T follicular helper cell (primary cell): ENCODE measurements at regions not wholly inside any gene's neighbourhood (a gene's known extent, or its start where the extent isn't known, plus 50 kb on each side); places are given as distances from the start of the nearest gene placed in this dataset.
"Not testable (repeated sequence)": the region's sequence is repeated elsewhere in the genome, so short reads cannot be mapped to it uniquely, and the experiment has no call there.

ENCODE experiments used
- DNase-seq: peaks from one replicate; pipeline ENCODE4 v3.0.0-alpha.2; 2020; ENCODE audit warnings: low read depth

DNA sequence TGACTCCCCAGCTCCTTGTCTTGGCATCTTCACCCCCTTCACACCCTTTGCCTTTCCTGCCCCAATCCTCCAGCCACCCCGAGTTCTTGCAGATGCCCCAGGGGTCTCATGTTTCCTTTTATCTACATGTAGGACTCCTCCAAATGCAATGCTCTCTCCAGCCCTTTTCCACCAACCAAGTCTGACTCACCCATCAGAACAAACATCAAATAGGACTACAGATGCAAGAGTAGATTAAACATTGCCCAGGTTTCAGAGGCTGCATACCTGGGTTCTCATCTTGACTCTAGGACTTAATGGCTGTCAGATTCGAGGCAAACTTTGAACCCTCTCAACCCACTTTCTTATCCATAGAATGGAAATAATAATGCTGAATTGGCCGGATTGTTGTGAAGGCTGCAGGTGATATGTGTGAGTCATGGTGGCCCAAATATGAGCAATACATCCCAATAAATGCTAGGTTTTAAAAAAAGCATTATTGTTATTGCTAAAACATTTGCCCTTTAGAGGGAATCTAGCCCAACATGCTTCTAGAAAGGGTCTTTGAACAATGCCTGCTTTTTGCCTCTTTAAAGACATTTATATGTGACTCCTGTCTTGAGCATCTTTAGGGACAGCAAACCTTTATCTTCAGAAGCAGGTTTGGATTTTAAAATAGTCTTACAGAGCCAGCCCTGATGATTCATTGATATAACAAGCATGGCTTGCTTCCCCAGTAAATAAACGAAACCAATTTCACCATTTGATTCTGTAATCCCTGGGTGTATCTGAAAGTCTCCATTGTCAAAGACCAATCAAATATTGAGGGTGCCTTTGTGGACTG is 310.1 kb downstream of the FOXL1 start:
- DNase-seq, result no peak

GRCh38 chr16:86889054-86889366 is 310.7 kb downstream of the FOXL1 start:
- DNase-seq, result not testable (repeated sequence)

- no peak for DNase-seq
Measured at GRCh38 chr16:86889974-86890373, 311.6 kb downstream of the FOXL1 start.

DNA sequence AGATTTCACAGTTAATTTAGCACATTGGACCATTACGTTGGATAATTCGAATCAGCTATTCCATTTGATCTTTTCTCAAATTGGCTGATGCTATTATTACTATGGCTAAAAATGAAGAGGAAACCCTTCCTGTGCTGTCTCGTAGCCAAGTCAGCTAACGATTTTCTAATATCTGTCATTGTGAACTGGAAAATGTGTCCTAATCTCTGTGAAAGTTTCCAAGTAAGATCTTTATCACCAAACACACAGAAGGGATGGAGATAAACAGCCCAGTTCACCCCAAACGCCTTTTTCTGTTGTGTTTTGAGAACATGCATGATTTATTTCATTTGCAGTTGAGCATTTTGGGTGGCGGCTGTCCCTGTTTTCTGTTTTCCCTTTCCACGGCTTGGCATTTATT is 312.8 kb downstream of the FOXL1 start:
- no peak for DNase-seq

- no peak for DNase-seq
Measured at GRCh38 chr16:86891631-86892030, 313.3 kb downstream of the FOXL1 start.

- no peak for DNase-seq
Measured at GRCh38 chr16:86892509-86892908, 314.2 kb downstream of the FOXL1 start.

- no peak for DNase-seq
Measured at GRCh38 chr16:86893506-86893905, 315.2 kb downstream of the FOXL1 start.

- no peak for DNase-seq
Measured at GRCh38 chr16:86894029-86894567, 315.7 kb downstream of the FOXL1 start.

DNA sequence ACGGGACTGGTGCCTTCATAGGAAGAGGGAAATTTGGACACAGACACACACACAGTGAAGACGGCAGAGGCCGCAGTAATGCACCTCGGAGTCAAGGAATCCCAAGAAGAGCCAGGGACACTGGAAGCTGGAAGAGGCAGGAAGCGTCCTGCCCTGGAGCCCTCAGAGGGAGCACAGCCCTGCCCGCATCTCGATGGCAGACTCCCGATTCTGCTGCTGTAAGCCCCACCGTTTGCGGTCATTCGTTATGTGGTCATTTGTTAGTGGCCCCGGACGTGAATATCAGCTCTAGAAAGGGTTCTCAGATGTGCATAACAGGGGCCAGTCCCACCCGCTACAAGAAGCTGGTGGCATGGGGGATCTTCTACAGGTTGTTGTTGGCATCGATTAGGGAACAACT is 316.6 kb downstream of the FOXL1 start:
- DNase-seq, result no peak

- DNase-seq, result no peak
Measured at GRCh38 chr16:86895606-86896005, 317.3 kb downstream of the FOXL1 start.

DNA sequence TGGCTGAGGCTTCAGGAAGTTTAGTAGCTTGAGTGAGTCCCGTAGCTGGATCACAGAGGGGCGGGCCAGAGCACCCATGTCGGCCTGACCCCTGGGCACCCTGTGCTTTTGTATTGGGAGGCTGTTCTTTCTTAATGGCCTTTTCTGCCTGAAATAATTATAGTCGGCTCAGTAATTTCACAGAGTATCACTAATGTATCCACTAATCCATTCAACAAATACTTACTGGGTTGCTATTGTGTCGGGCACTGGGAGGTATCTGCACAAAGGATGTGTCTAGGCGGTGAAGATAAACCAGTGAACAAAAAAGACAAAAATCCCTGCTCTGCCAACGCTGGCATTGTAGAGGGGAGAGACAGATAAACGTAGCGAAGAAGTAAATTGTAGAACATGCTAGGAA is 318.6 kb downstream of the FOXL1 start:
- no peak for DNase-seq

GRCh38 chr16:86897486-86897885 is 319.1 kb downstream of the FOXL1 start:
- DNase-seq, result no peak

GRCh38 chr16:86898386-86898785 is 320.0 kb downstream of the FOXL1 start:
- no peak for DNase-seq

DNA sequence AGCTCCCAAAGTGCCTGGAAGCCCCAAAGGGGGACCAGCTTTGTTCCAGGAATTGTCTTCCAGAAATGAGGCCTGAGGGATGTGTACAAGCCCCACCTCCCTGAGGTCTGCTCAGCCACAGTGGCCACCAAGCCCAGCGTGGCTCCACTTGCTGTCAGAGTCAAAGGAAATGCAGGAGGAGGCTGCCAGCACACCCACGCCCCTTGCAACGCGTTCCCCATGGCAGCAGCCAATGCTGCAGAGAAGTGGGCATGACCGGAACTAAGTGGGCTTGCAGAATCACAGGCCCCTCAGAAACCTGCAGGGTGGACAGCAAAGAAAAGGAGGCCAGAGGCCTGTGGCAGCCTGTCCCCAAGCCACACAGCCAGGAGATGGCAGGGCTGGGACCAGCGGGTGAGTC is 320.8 kb downstream of the FOXL1 start:
- DNase-seq, result no peak

DNA sequence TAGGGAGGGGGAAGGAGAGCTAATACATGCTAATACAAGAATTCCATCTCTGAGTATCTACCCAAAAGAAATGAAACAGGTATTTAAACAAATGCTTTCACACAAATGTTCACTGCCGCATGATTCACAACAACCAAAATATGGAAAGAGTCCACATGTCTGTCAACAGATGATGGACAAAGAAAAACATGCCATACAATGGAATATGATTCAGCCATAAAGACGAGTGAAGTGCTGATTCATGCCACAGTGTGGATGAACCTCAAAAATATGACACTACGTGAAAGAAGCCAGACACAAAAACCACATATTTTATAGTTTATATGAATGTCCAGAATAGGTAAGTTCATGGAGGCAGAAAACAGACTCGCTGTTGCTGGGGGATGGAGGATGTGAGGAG is 321.4 kb downstream of the FOXL1 start:
- DNase-seq, result no peak

DNA sequence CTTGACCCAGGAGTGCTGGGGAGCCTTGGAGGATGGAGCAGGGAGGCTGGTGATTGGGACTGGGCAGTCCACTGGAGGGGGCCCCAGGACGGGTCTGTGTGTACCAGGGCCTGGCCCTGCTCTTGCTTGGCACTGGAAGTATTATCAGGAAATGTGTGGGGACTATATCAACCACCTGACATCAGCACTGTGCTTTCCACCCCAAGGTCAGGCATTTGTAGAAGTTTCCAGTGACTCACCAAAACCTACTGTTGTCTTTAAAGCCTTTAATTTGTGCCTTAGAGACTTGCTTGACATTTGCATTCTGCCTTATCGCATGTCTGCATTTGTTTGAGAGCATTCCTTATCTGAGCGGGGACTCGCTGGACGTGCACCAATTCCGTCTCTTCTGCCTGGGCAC is 323.1 kb downstream of the FOXL1 start:
- DNase-seq, result no peak

- DNase-seq, result no peak
Measured at GRCh38 chr16:86902656-86903001, 324.3 kb downstream of the FOXL1 start.

GRCh38 chr16:86903068-86903467 is 324.7 kb downstream of the FOXL1 start:
- DNase-seq, result no peak

GRCh38 chr16:86905302-86905701 is 327.0 kb downstream of the FOXL1 start:
- no peak for DNase-seq

GRCh38 chr16:86906623-86907022 is 328.3 kb downstream of the FOXL1 start:
- DNase-seq, result no peak

DNA sequence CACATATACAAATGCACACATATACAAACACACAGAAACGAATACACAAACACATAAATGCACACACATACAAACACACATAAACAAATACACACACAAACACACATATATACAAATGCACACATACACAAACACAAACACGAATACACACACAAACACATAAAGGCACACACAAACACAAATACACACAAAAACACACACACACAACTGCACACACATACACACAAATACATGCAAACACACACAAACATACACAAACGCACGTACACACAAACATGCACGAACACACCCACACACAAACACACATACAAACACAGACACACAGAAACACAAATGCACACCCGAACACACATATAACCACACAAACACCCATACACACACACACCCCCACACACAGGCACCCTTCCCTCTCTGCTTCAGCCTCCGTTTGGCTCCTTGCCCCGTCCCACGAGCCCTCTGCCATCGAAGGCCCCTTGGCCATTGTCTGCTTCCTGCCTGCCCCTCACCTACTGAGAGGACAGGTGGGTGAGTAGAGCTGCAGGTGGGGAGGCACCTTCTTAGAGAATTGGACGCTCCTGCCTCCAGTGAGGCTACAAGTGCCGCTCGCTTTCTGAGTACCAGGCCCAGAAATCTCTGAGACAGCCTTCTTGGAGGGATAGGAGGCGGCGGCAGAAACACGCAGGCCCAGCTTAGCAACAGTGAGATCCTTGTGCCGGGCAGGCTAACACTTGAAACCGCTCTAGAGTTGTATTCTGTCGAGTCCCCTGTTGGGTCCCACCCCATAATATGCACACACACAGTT is 331.2 kb downstream of the FOXL1 start:
- DNase-seq, result no peak

DNA sequence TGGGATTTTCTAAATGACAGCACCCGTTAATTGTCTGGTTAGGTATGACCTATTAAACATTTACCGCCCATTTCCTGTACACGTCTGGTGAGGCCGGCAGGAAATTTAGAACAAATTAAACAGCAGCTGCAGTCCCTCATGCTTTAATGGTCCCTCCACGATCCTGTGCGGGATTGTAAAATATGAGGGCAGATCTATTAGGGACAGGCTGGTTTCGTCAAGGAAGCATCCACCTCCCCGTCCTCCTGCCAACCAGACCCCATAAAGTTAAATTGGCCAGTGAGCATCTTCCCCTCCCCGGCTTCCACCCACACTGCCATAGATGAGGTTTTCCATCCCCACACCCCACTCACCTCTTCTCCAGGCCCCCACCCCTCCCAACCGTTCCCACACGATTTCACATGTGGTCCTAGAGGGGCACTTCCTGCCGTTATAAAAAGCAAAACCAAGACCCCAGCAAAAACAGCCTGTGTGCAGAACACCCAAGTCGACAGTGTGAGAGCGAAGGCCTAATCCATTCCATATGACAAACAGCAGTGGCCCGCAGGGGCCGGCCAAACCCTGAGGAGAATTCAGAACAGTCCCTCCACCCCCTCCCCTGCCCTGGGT is 331.9 kb downstream of the FOXL1 start:
- DNase-seq, result no peak

DNA sequence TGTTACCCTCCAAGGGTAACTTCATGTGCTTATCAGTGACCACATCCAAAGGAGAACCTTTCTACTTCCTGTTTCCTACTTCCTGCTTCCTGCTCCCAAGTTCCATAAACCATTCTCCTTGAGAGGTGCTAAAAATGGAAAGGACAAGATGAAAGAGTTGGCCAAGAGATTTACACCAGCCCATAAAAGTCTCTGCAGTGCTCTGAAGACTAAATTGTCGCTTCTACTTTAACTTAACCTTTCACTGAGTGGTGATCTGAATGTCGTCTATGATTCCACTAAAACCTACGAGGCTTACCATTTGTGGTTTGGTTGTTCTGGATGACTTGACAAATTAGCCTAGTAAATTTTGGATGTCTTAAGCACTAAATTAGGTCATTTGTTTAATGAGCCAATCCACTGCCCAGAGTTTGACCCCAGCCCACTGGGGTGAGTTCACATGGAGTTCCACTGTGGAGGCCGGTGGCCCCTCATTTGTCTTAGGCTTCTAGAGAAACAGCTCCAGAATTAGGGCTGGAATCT is 333.1 kb downstream of the FOXL1 start:
- DNase-seq, result no peak
